ENCODE measurements at regions not wholly inside any gene's neighbourhood (a gene's known extent, or its start where the extent isn't known, plus 50 kb on each side); places are given as distances from the start of the nearest gene placed in this dataset.

GRCh38 chr15:54960266-54960665 is 236.5 kb downstream of the RSL24D1 start:
- CTCF ChIA-PET, result no interaction called here

More at GRCh38 chr15:54960266-54960665, 236.5 kb downstream of the RSL24D1 start:
- 0% methylated on average over 2 of the region's 2 CpGs for WGBS (ENCODE audit: low lambda C conversion rate)
- no peak for TF ChIP-seq NRF1 (IDR thresholded peaks at IDR 0.05; ENCODE audit: low read depth, low read length)
- TF ChIP-seq GABPA (IDR thresholded peaks at IDR 0.05; ENCODE audit: low read depth), result no peak
- no peak for TF ChIP-seq TAF1 (IDR thresholded peaks at IDR 0.05; ENCODE audit: borderline replicate concordance, low read depth, low read length)
- TF ChIP-seq RFX5 (IDR thresholded peaks at IDR 0.05; ENCODE audit: low read length), result no peak
- TF ChIP-seq NFIC (IDR thresholded peaks at IDR 0.05; ENCODE audit: borderline replicate concordance), result no peak
- TF ChIP-seq POLR2AphosphoS5 (IDR thresholded peaks at IDR 0.05; ENCODE audit: low read depth, low read length), result no peak
- no peak for TF ChIP-seq CTCF (IDR thresholded peaks at IDR 0.05)
- TF ChIP-seq ZBTB33 (IDR thresholded peaks at IDR 0.05; ENCODE audit: borderline replicate concordance, low read depth), result no peak
- TF ChIP-seq FOXM1 (IDR thresholded peaks at IDR 0.05; ENCODE audit: low read depth), result no peak
- no peak for TF ChIP-seq USF2 (IDR thresholded peaks at IDR 0.05; ENCODE audit: borderline replicate concordance, low read depth, low read length)
- TF ChIP-seq MXI1 (IDR thresholded peaks at IDR 0.05; ENCODE audit: low read depth, low read length), result no peak
- TF ChIP-seq SIN3A (IDR thresholded peaks at IDR 0.05; ENCODE audit: borderline replicate concordance, low read depth, low read length), result no peak
- TF ChIP-seq USF1 (IDR thresholded peaks at IDR 0.05; ENCODE audit: borderline replicate concordance, low read depth), result no peak
- no peak for TF ChIP-seq GATA2 (CRISPR knock-in tag; IDR thresholded peaks at IDR 0.05)
- no peak for TF ChIP-seq FOXJ3 (CRISPR knock-in tag; IDR thresholded peaks at IDR 0.05)
- no peak for TF ChIP-seq TCF12 (IDR thresholded peaks at IDR 0.05)
- no peak for TF ChIP-seq IRF3 (IDR thresholded peaks at IDR 0.05; ENCODE audit: low read depth, low read length)
- no peak for TF ChIP-seq FOSL2 (IDR thresholded peaks at IDR 0.05; ENCODE audit: borderline replicate concordance, low read depth)
- no peak for TF ChIP-seq SMC3 (IDR thresholded peaks at IDR 0.05; ENCODE audit: low read depth, low read length)
- no peak for TF ChIP-seq YY1 (IDR thresholded peaks at IDR 0.05; ENCODE audit: low read depth)
- no peak for DNase-seq
- POLR2A ChIA-PET, result no interaction called here
- Histone ChIP-seq H3K36me3 (replicated peaks in 1 of 2; ENCODE audit: control insufficient read depth in 1 of 2, insufficient read depth in 2 of 2, low read length in 1 of 2) (no peaks in the 10 kb centered on the region), H3F3A (replicated peaks; ENCODE audit: insufficient read depth) (no peaks in the 10 kb centered on the region), H3K4me3 (ENCODE audit: low read depth in 2 of 2, low read length in 1 of 2) (no peak overlapping the region), H3K79me2 (ENCODE audit: insufficient read depth) (no peaks in the 10 kb centered on the region), H3K9ac (no peak overlapping the region), H3K27ac (ENCODE audit: low read depth in 2 of 2, low read length in 1 of 2) (no peak overlapping the region), H2AFZ (ENCODE audit: low read depth) (no peak overlapping the region), H4K20me1 (ENCODE audit: insufficient read depth) (no peaks in the 10 kb centered on the region), H3K4me2 (no peak overlapping the region), H3K27me3 (ENCODE audit: insufficient read depth) (no peaks in the 10 kb centered on the region), H3K9me3 (no peaks in the 10 kb centered on the region), H3K9me2 (no peaks in the 10 kb centered on the region), H3K4me1 (ENCODE audit: control insufficient read depth in 1 of 2, insufficient read depth in 2 of 2, low read depth in 1 of 2, low read length in 1 of 2) (no peaks in the 10 kb centered on the region)
